Liver (tissue), 8 donors: ENCODE measurements at regions not wholly inside any gene's neighbourhood (a gene's known extent, or its start where the extent isn't known, plus 50 kb on each side); places are given as distances from the start of the nearest gene placed in this dataset.

Experiments used
- DNase-seq: peaks from one replicate; pipeline ENCODE4 v3.0.0-alpha.2; 2017; ENCODE audit warnings: low spot score
- H3K27ac ChIP-seq, 2 donors: one replicate each; pipeline ENCODE4 v1.7.0; 2013; ENCODE audit warnings: inconsistent platforms in 2 of 2, low read length in 2 of 2, control low read depth in 1 of 2, low read depth in 1 of 2, mild to moderate bottlenecking in 1 of 2
- H3K27me3 ChIP-seq, 4 donors: one replicate each; pipeline versions ENCODE4 v1.6.1 to v1.7.0; 2013; ENCODE audit warnings: low read length in 3 of 4, inconsistent platforms in 1 of 4, mild to moderate bottlenecking in 1 of 4, moderate library complexity in 1 of 4; ENCODE audit not compliant: control insufficient read depth in 4 of 4, insufficient read depth in 4 of 4
- H3K36me3 ChIP-seq, 4 donors: one replicate each; pipeline versions ENCODE4 v1.6.1 to v1.7.0; 2013; ENCODE audit warnings: low read length in 3 of 4, mild to moderate bottlenecking in 3 of 4, low read depth in 1 of 4, moderate library complexity in 1 of 4; ENCODE audit not compliant: control insufficient read depth in 4 of 4, insufficient read depth in 3 of 4
- H3K4me1 ChIP-seq, 4 donors: one replicate each; pipeline versions ENCODE4 v1.6.1 to v1.7.0; 2013; ENCODE audit warnings: low read length in 3 of 4, mild to moderate bottlenecking in 3 of 4, moderate library complexity in 1 of 4; ENCODE audit not compliant: control insufficient read depth in 4 of 4, insufficient read depth in 4 of 4
- H3K4me3 ChIP-seq, 3 donors: one replicate each; pipeline versions ENCODE4 v1.6.1 to v1.7.0; 2013; ENCODE audit warnings: low read length in 3 of 3, control low read depth in 1 of 3, low read depth in 1 of 3, mild to moderate bottlenecking in 1 of 3
- H3K9ac ChIP-seq, 2 donors: one replicate each; pipeline ENCODE4 v1.7.0; 2013; ENCODE audit warnings: low read length in 2 of 2, mild to moderate bottlenecking in 2 of 2, moderate library complexity in 2 of 2, control low read depth in 1 of 2, low read depth in 1 of 2
- H3K9me3 ChIP-seq, 4 donors: one replicate each; pipeline versions ENCODE4 v1.6.1 to v1.7.0; 2013; ENCODE audit warnings: low read length in 3 of 4; ENCODE audit not compliant: control insufficient read depth in 4 of 4
- EGR1 ChIP-seq, 2 donors: IDR thresholded peaks; 2 replicates each; pipeline ENCODE4 v1.6.1; 2016 to 2018; ENCODE audit warnings: antibody characterized with exemption in 2 of 2, low read depth in 2 of 2
- FOXA1 ChIP-seq: IDR thresholded peaks from 2 replicates; pipeline ENCODE4 v1.6.1; 2016; ENCODE audit warnings: antibody characterized with exemption
- FOXA2 ChIP-seq: IDR thresholded peaks from 2 replicates; pipeline ENCODE4 v1.6.1; 2016; ENCODE audit warnings: antibody characterized with exemption
- GABPA ChIP-seq, 2 donors: IDR thresholded peaks in 1 of 2; conservative IDR thresholded peaks in 1 of 2; 2 replicates each; pipeline ENCODE4 v1.6.1; 2016; ENCODE audit warnings: antibody characterized with exemption in 2 of 2, mild to moderate bottlenecking in 1 of 2, moderate library complexity in 1 of 2
- HNF4A ChIP-seq, 2 donors: conservative IDR thresholded peaks; 2 replicates each; pipeline ENCODE4 v1.6.1; 2016; ENCODE audit warnings: antibody characterized with exemption in 2 of 2, mild to moderate bottlenecking in 2 of 2
- HNF4G ChIP-seq: IDR thresholded peaks from 2 replicates; pipeline ENCODE4 v1.6.1; 2016; ENCODE audit warnings: antibody characterized with exemption
- JUND ChIP-seq, 2 donors: IDR thresholded peaks; 2 replicates each; pipeline ENCODE4 v1.6.1; 2016; ENCODE audit warnings: antibody characterized with exemption in 2 of 2
- NR2F2 ChIP-seq: IDR thresholded peaks from 2 replicates; pipeline ENCODE4 v1.6.1; 2016; ENCODE audit warnings: antibody characterized with exemption
- RAD21 ChIP-seq, 2 donors: IDR thresholded peaks; 2 replicates each; pipeline ENCODE4 v1.6.1; 2016; ENCODE audit warnings: antibody characterized with exemption in 2 of 2, mild to moderate bottlenecking in 2 of 2
- RXRA ChIP-seq, 2 donors: IDR thresholded peaks; 2 replicates each; pipeline ENCODE4 v1.6.1; 2017 to 2018; ENCODE audit warnings: antibody characterized with exemption in 2 of 2, mild to moderate bottlenecking in 1 of 2
- SP1 ChIP-seq: IDR thresholded peaks from 2 replicates; pipeline ENCODE4 v1.6.1; 2018; ENCODE audit warnings: antibody characterized with exemption, mild to moderate bottlenecking
- TAF1 ChIP-seq: conservative IDR thresholded peaks from 2 replicates; pipeline ENCODE4 v1.6.1; 2016; ENCODE audit warnings: antibody characterized with exemption, mild to moderate bottlenecking
- YY1 ChIP-seq: IDR thresholded peaks from 2 replicates; pipeline ENCODE4 v1.6.1; 2016; ENCODE audit warnings: antibody characterized with exemption, mild to moderate bottlenecking
- WGBS: extraction: QIAGEN DNeasy Blood & Tissue Kit; methylation state at CpG from one replicate; pipeline ENCODE4 v1.1.7; 2013; 5-methylcytosine and 5-hydroxymethylcytosine counted together
- TF ChIP-seq, protein P1 (sequence below): IDR thresholded peaks from 2 replicates; pipeline ENCODE4 v1.6.1; 2016; ENCODE audit warnings: antibody characterized with exemption, mild to moderate bottlenecking
- TF ChIP-seq, protein P2 (sequence below): IDR thresholded peaks from 2 replicates; pipeline ENCODE4 v1.6.1; 2016; ENCODE audit warnings: antibody characterized with exemption
- TF ChIP-seq, protein P3 (sequence below): IDR thresholded peaks from 2 replicates; pipeline ENCODE4 v1.6.1; 2016; ENCODE audit warnings: antibody characterized with exemption
- TF ChIP-seq, protein P4 (sequence below): IDR thresholded peaks from 2 replicates; pipeline ENCODE4 v1.6.1; 2016; ENCODE audit warnings: antibody characterized with exemption
- TF ChIP-seq, protein P5 (sequence below): fragments of 150-350 bp; IDR thresholded peaks from 2 replicates; pipeline ENCODE4 v1.5.1; 2017; ENCODE audit warnings: improper control_type of control experiment, low read depth, low read length; ENCODE audit not compliant: missing input control
- donor health status: healthy.
- donor health status: healthy.
- donor health status: healthy.
- donor health status: healthy.
- donor health status: healthy.

DNA sequence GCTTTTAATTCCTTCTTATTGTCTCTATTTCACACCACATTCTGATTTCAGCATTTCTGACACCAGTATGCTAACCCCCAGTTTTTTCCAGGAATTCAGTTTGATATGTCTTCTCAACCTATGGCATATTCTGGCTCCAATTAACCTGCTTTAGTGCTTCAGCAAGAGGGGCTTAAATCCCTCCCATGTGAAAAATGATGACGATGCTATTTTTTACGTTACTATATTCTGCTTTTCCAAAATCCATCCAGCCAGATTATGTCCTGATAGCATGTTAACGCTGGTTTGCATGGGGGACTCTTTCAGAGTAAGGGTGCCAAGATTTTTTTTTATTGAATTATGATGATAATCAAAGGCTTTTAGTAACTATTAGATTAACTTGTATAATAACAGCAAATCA lies 163.3 kb upstream of the ADAMTS5 start:
- Histone ChIP-seq H3K36me3 (no peaks in the 10 kb centered on the region), H3K9me3 (no peaks in the 10 kb centered on the region), H3K27me3 (no peaks in the 10 kb centered on the region), H3K4me3 (no peak overlapping the region), H3K9ac (no peak overlapping the region), H3K4me1 (no peaks in the 10 kb centered on the region), H3K27ac (no peak overlapping the region)
- TF ChIP-seq TAF1 (no peak), EGR1 (IDR thresholded peaks at IDR 0.05; ENCODE audit: low read depth in 2 of 2) (no peak), YY1 (no peak), NR2F2 (no peak), HNF4A (conservative IDR thresholded peaks at IDR 0.05) (no peak), GABPA (IDR thresholded peaks at IDR 0.05 in 1 of 2, conservative IDR thresholded peaks at IDR 0.05 in 1 of 2) (no peak), RXRA (IDR thresholded peaks at IDR 0.05) (no peak)
- TF ChIP-seq, protein P1, sequence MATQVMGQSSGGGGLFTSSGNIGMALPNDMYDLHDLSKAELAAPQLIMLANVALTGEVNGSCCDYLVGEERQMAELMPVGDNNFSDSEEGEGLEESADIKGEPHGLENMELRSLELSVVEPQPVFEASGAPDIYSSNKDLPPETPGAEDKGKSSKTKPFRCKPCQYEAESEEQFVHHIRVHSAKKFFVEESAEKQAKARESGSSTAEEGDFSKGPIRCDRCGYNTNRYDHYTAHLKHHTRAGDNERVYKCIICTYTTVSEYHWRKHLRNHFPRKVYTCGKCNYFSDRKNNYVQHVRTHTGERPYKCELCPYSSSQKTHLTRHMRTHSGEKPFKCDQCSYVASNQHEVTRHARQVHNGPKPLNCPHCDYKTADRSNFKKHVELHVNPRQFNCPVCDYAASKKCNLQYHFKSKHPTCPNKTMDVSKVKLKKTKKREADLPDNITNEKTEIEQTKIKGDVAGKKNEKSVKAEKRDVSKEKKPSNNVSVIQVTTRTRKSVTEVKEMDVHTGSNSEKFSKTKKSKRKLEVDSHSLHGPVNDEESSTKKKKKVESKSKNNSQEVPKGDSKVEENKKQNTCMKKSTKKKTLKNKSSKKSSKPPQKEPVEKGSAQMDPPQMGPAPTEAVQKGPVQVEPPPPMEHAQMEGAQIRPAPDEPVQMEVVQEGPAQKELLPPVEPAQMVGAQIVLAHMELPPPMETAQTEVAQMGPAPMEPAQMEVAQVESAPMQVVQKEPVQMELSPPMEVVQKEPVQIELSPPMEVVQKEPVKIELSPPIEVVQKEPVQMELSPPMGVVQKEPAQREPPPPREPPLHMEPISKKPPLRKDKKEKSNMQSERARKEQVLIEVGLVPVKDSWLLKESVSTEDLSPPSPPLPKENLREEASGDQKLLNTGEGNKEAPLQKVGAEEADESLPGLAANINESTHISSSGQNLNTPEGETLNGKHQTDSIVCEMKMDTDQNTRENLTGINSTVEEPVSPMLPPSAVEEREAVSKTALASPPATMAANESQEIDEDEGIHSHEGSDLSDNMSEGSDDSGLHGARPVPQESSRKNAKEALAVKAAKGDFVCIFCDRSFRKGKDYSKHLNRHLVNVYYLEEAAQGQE: no peak
- TF ChIP-seq, protein P2, sequence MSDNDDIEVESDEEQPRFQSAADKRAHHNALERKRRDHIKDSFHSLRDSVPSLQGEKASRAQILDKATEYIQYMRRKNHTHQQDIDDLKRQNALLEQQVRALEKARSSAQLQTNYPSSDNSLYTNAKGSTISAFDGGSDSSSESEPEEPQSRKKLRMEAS: no peak
- 81% methylated on average over 3 of the region's 3 CpGs for WGBS
- DNase-seq: no peak

DNA sequence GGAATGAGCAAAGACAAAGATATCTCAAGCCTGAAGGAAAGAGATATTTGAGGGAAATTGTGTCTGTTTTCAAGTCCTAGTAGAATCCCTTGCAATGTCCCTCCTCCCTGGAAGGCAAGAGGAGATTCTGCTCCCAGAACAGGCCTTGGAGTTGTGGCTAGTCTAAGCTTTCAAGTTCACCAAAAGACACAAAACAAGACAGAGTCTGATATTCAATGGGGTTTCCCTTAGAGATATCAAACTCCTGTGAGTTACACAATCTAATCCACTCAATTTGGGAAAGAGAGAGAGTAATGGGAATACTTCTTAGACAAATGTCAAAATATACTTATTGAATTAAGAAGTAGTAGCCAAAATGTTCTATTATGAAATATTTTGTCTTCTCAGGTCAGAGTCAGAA lies 162.8 kb upstream of the ADAMTS5 start:
- DNase-seq: no peak
- Histone ChIP-seq H3K9me3 (no peaks in the 10 kb centered on the region), H3K27ac (no peak overlapping the region)

More for the DNA sequence above, 162.8 kb upstream of the ADAMTS5 start:
- Histone ChIP-seq H3K4me3 (no peak overlapping the region), H3K27me3 (no peaks in the 10 kb centered on the region), H3K36me3 (no peaks in the 10 kb centered on the region), H3K4me1 (no peaks in the 10 kb centered on the region), H3K9ac (no peak overlapping the region)
- TF ChIP-seq RAD21 (IDR thresholded peaks at IDR 0.05) (no peak), SP1 (no peak), FOXA2 (no peak), NR2F2 (no peak), TAF1 (no peak), RXRA (IDR thresholded peaks at IDR 0.05) (no peak), YY1 (no peak), FOXA1 (no peak), HNF4G (no peak), GABPA (IDR thresholded peaks at IDR 0.05 in 1 of 2, conservative IDR thresholded peaks at IDR 0.05 in 1 of 2) (no peak), HNF4A (conservative IDR thresholded peaks at IDR 0.05) (no peak), EGR1 (IDR thresholded peaks at IDR 0.05; ENCODE audit: low read depth in 2 of 2) (no peak), JUND (IDR thresholded peaks at IDR 0.05) (no peak)
- TF ChIP-seq, protein P3, sequence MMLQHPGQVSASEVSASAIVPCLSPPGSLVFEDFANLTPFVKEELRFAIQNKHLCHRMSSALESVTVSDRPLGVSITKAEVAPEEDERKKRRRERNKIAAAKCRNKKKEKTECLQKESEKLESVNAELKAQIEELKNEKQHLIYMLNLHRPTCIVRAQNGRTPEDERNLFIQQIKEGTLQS: no peak
- TF ChIP-seq, protein P2: no peak
- TF ChIP-seq, protein P1: no peak
- TF ChIP-seq, protein P4, sequence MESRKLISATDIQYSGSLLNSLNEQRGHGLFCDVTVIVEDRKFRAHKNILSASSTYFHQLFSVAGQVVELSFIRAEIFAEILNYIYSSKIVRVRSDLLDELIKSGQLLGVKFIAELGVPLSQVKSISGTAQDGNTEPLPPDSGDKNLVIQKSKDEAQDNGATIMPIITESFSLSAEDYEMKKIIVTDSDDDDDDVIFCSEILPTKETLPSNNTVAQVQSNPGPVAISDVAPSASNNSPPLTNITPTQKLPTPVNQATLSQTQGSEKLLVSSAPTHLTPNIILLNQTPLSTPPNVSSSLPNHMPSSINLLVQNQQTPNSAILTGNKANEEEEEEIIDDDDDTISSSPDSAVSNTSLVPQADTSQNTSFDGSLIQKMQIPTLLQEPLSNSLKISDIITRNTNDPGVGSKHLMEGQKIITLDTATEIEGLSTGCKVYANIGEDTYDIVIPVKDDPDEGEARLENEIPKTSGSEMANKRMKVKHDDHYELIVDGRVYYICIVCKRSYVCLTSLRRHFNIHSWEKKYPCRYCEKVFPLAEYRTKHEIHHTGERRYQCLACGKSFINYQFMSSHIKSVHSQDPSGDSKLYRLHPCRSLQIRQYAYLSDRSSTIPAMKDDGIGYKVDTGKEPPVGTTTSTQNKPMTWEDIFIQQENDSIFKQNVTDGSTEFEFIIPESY: no peak
- TF ChIP-seq, protein P5, sequence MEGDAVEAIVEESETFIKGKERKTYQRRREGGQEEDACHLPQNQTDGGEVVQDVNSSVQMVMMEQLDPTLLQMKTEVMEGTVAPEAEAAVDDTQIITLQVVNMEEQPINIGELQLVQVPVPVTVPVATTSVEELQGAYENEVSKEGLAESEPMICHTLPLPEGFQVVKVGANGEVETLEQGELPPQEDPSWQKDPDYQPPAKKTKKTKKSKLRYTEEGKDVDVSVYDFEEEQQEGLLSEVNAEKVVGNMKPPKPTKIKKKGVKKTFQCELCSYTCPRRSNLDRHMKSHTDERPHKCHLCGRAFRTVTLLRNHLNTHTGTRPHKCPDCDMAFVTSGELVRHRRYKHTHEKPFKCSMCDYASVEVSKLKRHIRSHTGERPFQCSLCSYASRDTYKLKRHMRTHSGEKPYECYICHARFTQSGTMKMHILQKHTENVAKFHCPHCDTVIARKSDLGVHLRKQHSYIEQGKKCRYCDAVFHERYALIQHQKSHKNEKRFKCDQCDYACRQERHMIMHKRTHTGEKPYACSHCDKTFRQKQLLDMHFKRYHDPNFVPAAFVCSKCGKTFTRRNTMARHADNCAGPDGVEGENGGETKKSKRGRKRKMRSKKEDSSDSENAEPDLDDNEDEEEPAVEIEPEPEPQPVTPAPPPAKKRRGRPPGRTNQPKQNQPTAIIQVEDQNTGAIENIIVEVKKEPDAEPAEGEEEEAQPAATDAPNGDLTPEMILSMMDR: no peak
